Activated CD8-positive, alpha-beta T cell treated with anti-CD3 and anti-CD28 coated beads, Interleukin-2, amount 10 ng/mL, durations not matched to agents 7 days and 5 days (primary cell): ENCODE measurements at regions not wholly inside any gene's neighbourhood (a gene's known extent, or its start where the extent isn't known, plus 50 kb on each side); places are given as distances from the start of the nearest gene placed in this dataset.

Experiments
- ATAC-seq: fragments of 150-1000 bp; cut with Tn5 transposase; one replicate; pipeline ENCODE4 v1.10.0; 2021; ENCODE audit warnings: moderate library complexity
- CTCF ChIA-PET: fragments of 350-600 bp; sonication (Branson Sonifier 250); formaldehyde crosslinking; loops from one replicate; lab custom pipeline; 2021; ENCODE audit warnings: antibody characterized with exemption; lab: Charles Lee
- POLR2A ChIA-PET: fragments of 350-600 bp; sonication (Branson Sonifier 250); formaldehyde crosslinking; loops from one replicate; lab custom pipeline; 2021; ENCODE audit warnings: antibody characterized with exemption; lab: Charles Lee
- DNase-seq: peaks from one replicate; pipeline ENCODE4 v3.0.0-alpha.2; 2020
- H3K27ac Mint-ChIP-seq: one replicate; pipeline ENCODE4 v1.8.0; 2021; ENCODE audit warnings: mild to moderate bottlenecking, mixed read lengths
- H3K27me3 Mint-ChIP-seq: one replicate; pipeline ENCODE4 v1.8.0; 2021; ENCODE audit warnings: low read depth, mixed read lengths
- H3K36me3 Mint-ChIP-seq: one replicate; pipeline ENCODE4 v1.8.0; 2021; ENCODE audit warnings: low read depth, mixed read lengths
- H3K4me1 Mint-ChIP-seq: one replicate; pipeline ENCODE4 v1.8.0; 2021; ENCODE audit warnings: low read depth, mixed read lengths
- H3K4me3 Mint-ChIP-seq: one replicate; pipeline ENCODE4 v1.8.0; 2021; ENCODE audit warnings: mild to moderate bottlenecking, mixed read lengths
- H3K9me3 Mint-ChIP-seq: one replicate; pipeline ENCODE4 v1.8.0; 2022; ENCODE audit warnings: mixed read lengths; ENCODE audit not compliant: insufficient read depth

- H3K27me3 Mint-ChIP-seq = no peaks in the 10 kb centered on the region
- no peaks in the 10 kb centered on the region for H3K4me1 Mint-ChIP-seq
- CTCF ChIA-PET = no interaction called here
- peaks cover 8% of the 10 kb centered on the region for H3K9me3 Mint-ChIP-seq
- ATAC-seq = no peak
- no peaks in the 10 kb centered on the region for H3K36me3 Mint-ChIP-seq
- no peak overlapping the region for H3K27ac Mint-ChIP-seq
- no peak overlapping the region for H3K4me3 Mint-ChIP-seq
- POLR2A ChIA-PET = no interaction called here
- DNase-seq = no peak
Measured at GRCh38 chr14:84436528-84436927, 1093.4 kb upstream of the FLRT2 start.

- Mint-ChIP-seq H3K27me3 (no peaks in the 10 kb centered on the region), H3K9me3 (peaks cover 15% of the 10 kb centered on the region), H3K36me3 (no peaks in the 10 kb centered on the region), H3K4me3 (no peak overlapping the region), H3K27ac (no peak overlapping the region), H3K4me1 (no peaks in the 10 kb centered on the region)
- DNase-seq = no peak
- no peak for ATAC-seq
- ChIA-PET CTCF (no interaction called here), POLR2A (no interaction called here)
Measured at GRCh38 chr14:84442521-84442920, 1087.4 kb upstream of the FLRT2 start.

- Mint-ChIP-seq H3K36me3 (no peaks in the 10 kb centered on the region), H3K9me3 (peaks cover 10% of the 10 kb centered on the region), H3K27ac (no peak overlapping the region), H3K4me1 (no peaks in the 10 kb centered on the region), H3K4me3 (no peak overlapping the region), H3K27me3 (no peaks in the 10 kb centered on the region)
- POLR2A ChIA-PET = no interaction called here
- DNase-seq = no peak
- CTCF ChIA-PET = no interaction called here
- no peak for ATAC-seq
Measured at GRCh38 chr14:84445486-84445885, 1084.5 kb upstream of the FLRT2 start.

- no peaks in the 10 kb centered on the region for H3K4me1 Mint-ChIP-seq
- no peak overlapping the region for H3K4me3 Mint-ChIP-seq
- no peak overlapping the region for H3K27ac Mint-ChIP-seq
- POLR2A ChIA-PET = no interaction called here
- no peaks in the 10 kb centered on the region for H3K27me3 Mint-ChIP-seq
- DNase-seq (no peak), ATAC-seq (no peak)
- H3K9me3 Mint-ChIP-seq = peaks cover 10% of the 10 kb centered on the region
- CTCF ChIA-PET = no interaction called here
- H3K36me3 Mint-ChIP-seq = no peaks in the 10 kb centered on the region
Measured at GRCh38 chr14:84446250-84446649, 1083.7 kb upstream of the FLRT2 start.

- ATAC-seq = no peak
- H3K9me3 Mint-ChIP-seq = peaks cover 11% of the 10 kb centered on the region
- no peaks in the 10 kb centered on the region for H3K4me1 Mint-ChIP-seq
- ChIA-PET POLR2A (no interaction called here), CTCF (no interaction called here)
- H3K4me3 Mint-ChIP-seq = no peak overlapping the region
- DNase-seq = no peak
- H3K27ac Mint-ChIP-seq = no peak overlapping the region
- no peaks in the 10 kb centered on the region for H3K27me3 Mint-ChIP-seq
- H3K36me3 Mint-ChIP-seq = no peaks in the 10 kb centered on the region
Measured at GRCh38 chr14:84453307-84453950, 1076.5 kb upstream of the FLRT2 start.

DNA sequence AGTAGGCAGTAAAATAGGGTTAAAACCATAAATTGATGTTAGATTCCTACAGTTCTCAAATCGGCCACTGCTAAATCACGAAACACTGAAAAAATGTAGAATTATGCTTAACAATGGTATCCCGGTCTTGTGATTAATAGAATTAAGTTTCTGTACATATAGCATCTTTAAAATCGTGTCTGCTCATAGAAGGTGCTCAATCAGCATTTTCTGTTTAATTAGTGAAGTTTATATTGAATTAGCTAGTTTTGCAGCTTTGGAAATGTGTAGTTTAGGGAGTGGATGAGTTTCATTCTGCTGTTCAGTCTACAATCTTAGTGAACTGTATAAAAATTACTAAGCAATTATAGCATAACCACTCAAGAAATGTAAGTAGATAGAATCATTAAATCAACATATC is 1075.8 kb upstream of the FLRT2 start:
- no peak overlapping the region for H3K4me3 Mint-ChIP-seq
- H3K36me3 Mint-ChIP-seq = no peaks in the 10 kb centered on the region
- H3K9me3 Mint-ChIP-seq = peaks cover 15% of the 10 kb centered on the region
- H3K27ac Mint-ChIP-seq = no peak overlapping the region
- no peaks in the 10 kb centered on the region for H3K4me1 Mint-ChIP-seq
- ChIA-PET POLR2A (no interaction called here), CTCF (no interaction called here)
- DNase-seq = no peak
- no peak for ATAC-seq
- no peaks in the 10 kb centered on the region for H3K27me3 Mint-ChIP-seq

- no peak overlapping the region for H3K4me3 Mint-ChIP-seq
- no peaks in the 10 kb centered on the region for H3K4me1 Mint-ChIP-seq
- no peak overlapping the region for H3K27ac Mint-ChIP-seq
- no peaks in the 10 kb centered on the region for H3K27me3 Mint-ChIP-seq
- ChIA-PET POLR2A (no interaction called here), CTCF (no interaction called here)
- DNase-seq (no peak), ATAC-seq (no peak)
- no peaks in the 10 kb centered on the region for H3K36me3 Mint-ChIP-seq
- peaks cover 15% of the 10 kb centered on the region for H3K9me3 Mint-ChIP-seq
Measured at GRCh38 chr14:84456946-84457345, 1073.0 kb upstream of the FLRT2 start.

DNA sequence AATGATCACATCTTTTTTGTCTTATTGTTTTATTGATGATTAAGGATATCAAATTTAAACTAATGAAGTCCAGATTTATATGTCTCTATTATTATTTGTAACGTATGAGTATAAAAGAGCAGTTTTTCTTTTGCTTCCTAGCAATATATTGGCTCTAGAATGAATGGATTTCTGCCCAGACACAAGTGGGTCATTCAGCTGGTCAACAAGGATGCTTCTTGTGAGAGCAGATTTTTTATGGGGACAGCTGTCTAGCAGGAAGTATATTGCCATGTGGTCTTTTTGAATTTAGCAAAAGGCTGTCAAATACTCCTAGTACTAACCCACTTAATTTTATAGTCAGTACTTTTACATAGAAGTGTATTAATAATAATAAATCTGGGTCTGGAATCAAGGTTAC is 1071.1 kb upstream of the FLRT2 start:
- no peaks in the 10 kb centered on the region for H3K36me3 Mint-ChIP-seq
- no peaks in the 10 kb centered on the region for H3K4me1 Mint-ChIP-seq
- H3K4me3 Mint-ChIP-seq = no peak overlapping the region
- DNase-seq = no peak
- H3K9me3 Mint-ChIP-seq = peaks cover 22% of the 10 kb centered on the region
- no peaks in the 10 kb centered on the region for H3K27me3 Mint-ChIP-seq
- H3K27ac Mint-ChIP-seq = no peak overlapping the region
- no peak for ATAC-seq
- CTCF ChIA-PET = no interaction called here
- POLR2A ChIA-PET = no interaction called here

DNA sequence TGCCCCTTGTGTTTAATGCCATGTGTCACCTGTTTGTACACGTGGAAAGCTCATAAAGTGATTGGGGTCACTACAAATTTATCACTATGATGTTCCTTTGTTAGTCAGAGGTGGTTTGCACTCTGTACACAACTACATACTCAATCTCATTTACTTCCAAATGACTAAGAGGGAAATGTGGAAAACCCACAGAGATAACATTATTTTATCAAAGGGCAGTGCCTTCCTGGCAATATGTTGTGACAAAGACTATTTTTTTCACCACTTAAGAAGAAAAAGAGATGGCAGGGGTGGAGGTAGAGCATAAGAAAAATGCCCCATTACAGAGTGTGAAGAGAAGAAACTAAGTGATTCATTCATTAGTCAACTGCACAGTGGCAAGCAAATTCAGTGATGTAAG is 1064.1 kb upstream of the FLRT2 start:
- ATAC-seq (no peak), DNase-seq (no peak)
- H3K27me3 Mint-ChIP-seq = no peaks in the 10 kb centered on the region
- ChIA-PET CTCF (no interaction called here), POLR2A (no interaction called here)
- no peaks in the 10 kb centered on the region for H3K36me3 Mint-ChIP-seq
- no peak overlapping the region for H3K4me3 Mint-ChIP-seq
- H3K27ac Mint-ChIP-seq = no peak overlapping the region
- peaks cover 17% of the 10 kb centered on the region for H3K9me3 Mint-ChIP-seq
- no peaks in the 10 kb centered on the region for H3K4me1 Mint-ChIP-seq

DNA sequence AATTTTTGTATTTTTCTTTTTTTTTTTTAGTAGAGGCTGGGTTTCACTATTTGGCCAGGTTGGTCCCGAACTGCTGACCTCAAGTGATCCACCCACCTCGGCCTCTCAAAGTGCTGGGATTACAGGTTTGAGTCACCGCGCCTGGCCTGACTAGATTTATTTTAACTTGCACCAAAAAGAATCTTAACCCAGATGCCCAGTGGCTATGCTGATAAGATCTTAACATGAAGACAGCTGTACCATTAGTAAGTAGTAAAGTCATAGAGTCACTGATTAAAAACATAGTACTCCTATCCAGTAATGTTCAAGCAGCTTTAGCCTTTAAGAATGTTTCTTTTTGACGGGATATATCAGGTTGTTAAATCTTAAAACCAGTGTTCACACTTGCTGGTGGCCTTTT is 1061.8 kb upstream of the FLRT2 start:
- Mint-ChIP-seq H3K36me3 (no peaks in the 10 kb centered on the region), H3K27me3 (no peaks in the 10 kb centered on the region), H3K4me3 (no peak overlapping the region), H3K4me1 (no peaks in the 10 kb centered on the region), H3K27ac (no peak overlapping the region), H3K9me3 (peaks cover 16% of the 10 kb centered on the region)
- no peak for DNase-seq
- ChIA-PET CTCF (no interaction called here), POLR2A (no interaction called here)
- no peak for ATAC-seq

DNA sequence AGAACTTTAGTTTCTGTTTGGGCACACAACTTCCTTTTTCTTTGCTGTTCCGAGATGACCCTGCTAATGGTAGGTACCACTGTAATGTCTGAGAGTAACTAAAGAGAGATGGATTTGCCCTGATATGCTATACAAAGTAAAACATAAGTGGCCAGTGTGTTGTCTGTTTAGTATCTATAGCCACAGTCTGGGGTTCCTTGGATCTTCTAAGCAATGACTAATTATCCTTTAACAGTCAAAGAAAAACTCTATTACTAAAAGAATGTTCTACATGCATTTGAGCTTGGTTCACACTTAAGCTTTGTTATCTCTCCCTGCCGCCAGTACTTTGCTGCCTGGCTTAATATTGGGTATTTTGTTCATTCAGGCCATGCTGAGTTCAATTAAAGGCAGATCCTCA is 1051.9 kb upstream of the FLRT2 start:
- ChIA-PET POLR2A (no interaction called here), CTCF (no interaction called here)
- no peak overlapping the region for H3K27ac Mint-ChIP-seq
- ATAC-seq (no peak), DNase-seq (no peak)
- no peaks in the 10 kb centered on the region for H3K27me3 Mint-ChIP-seq
- no peaks in the 10 kb centered on the region for H3K36me3 Mint-ChIP-seq
- no peak overlapping the region for H3K4me3 Mint-ChIP-seq
- H3K4me1 Mint-ChIP-seq = no peaks in the 10 kb centered on the region
- H3K9me3 Mint-ChIP-seq = peaks cover 8% of the 10 kb centered on the region

DNA sequence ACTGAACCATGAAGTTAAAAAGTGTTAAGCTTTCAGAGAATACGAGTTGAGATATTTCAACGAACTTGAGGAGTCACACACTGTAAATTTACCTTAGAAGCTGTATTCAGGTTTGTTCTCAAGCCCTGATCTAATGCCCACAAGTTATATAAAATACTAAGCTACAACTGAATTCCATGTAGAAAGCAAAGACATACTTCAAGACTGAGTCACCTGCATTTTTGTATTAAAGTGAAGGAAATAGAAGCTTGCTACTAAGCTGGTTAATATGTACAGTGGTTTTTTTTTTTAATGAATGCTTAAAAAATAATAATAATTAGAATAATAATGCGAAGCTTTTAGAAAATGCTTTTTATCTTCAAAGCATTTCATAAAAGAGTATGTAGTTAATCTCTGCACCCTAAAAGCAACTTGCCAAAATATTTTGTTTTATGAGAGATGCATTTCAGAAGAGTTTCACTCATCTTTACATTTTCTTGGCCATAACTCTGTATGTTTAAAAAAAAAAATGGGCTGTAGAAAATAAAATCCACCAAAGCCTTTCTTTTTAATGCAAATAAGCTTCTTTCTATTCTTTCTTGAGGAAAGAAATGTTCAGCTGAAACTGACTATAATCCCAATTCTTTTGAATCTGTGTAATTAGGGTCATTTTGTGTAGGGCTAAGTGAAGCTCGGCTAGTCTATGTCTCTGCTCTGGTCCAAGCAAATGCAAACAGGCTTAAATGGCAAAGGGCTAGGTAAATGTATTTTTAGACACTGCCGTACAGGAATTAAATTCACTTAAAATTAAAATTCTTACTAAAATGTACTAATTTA is 1047.5 kb upstream of the FLRT2 start:
- peaks cover 8% of the 10 kb centered on the region for H3K9me3 Mint-ChIP-seq
- H3K27ac Mint-ChIP-seq = no peak overlapping the region
- DNase-seq = no peak
- H3K27me3 Mint-ChIP-seq = no peaks in the 10 kb centered on the region
- ATAC-seq = no peak
- H3K4me3 Mint-ChIP-seq = no peak overlapping the region
- H3K36me3 Mint-ChIP-seq = no peaks in the 10 kb centered on the region
- ChIA-PET CTCF (no interaction called here), POLR2A (no interaction called here)
- no peaks in the 10 kb centered on the region for H3K4me1 Mint-ChIP-seq
